ENCODE measurements at regions not wholly inside any gene's neighbourhood (a gene's known extent, or its start where the extent isn't known, plus 50 kb on each side); places are given as distances from the start of the nearest gene placed in this dataset.

DNA sequence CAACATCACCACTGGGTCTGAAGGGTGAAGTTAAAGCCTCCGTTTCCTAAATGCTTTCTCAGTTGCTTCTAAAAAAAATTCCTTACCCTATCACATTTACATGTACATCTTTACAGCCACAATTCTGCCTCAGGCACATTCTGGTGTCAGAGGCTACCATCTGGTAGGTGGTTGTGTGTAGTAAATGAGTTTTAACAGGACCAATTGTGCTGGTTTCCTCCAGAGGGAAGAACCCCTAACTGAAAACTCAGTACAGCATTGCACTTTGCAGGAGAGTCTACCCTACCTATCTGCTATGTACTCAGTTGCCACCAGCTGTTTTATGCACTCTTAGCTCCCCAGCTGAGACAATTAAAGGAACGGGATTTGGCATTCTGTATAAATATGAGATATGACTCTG, 1576.5 kb downstream of the PCDH9 start:
- TF ChIP-seq YY1 (IDR thresholded peaks at IDR 0.05; ENCODE audit: low read depth) (no peak), EP300 (IDR thresholded peaks at IDR 0.05; ENCODE audit: borderline replicate concordance) (no peak), EGR1 (IDR thresholded peaks at IDR 0.05) (no peak), CEBPB (IDR thresholded peaks at IDR 0.05) (no peak), RAD21 (IDR thresholded peaks at IDR 0.05; ENCODE audit: low read depth) (no peak), TCF12 (IDR thresholded peaks at IDR 0.05; ENCODE audit: low read depth) (no peak), TAF1 (IDR thresholded peaks at IDR 0.05; ENCODE audit: low read depth) (no peak), MAX (IDR thresholded peaks at IDR 0.05) (no peak), CREB1 (IDR thresholded peaks at IDR 0.05; ENCODE audit: low read depth) (no peak), TEAD4 (IDR thresholded peaks at IDR 0.05) (no peak), NFIC (IDR thresholded peaks at IDR 0.05) (no peak), FOXM1 (IDR thresholded peaks at IDR 0.05; ENCODE audit: borderline replicate concordance, low read depth) (no peak), ZBTB7A (IDR thresholded peaks at IDR 0.05; ENCODE audit: low read depth) (no peak)
- TF ChIP-seq, protein P1, sequence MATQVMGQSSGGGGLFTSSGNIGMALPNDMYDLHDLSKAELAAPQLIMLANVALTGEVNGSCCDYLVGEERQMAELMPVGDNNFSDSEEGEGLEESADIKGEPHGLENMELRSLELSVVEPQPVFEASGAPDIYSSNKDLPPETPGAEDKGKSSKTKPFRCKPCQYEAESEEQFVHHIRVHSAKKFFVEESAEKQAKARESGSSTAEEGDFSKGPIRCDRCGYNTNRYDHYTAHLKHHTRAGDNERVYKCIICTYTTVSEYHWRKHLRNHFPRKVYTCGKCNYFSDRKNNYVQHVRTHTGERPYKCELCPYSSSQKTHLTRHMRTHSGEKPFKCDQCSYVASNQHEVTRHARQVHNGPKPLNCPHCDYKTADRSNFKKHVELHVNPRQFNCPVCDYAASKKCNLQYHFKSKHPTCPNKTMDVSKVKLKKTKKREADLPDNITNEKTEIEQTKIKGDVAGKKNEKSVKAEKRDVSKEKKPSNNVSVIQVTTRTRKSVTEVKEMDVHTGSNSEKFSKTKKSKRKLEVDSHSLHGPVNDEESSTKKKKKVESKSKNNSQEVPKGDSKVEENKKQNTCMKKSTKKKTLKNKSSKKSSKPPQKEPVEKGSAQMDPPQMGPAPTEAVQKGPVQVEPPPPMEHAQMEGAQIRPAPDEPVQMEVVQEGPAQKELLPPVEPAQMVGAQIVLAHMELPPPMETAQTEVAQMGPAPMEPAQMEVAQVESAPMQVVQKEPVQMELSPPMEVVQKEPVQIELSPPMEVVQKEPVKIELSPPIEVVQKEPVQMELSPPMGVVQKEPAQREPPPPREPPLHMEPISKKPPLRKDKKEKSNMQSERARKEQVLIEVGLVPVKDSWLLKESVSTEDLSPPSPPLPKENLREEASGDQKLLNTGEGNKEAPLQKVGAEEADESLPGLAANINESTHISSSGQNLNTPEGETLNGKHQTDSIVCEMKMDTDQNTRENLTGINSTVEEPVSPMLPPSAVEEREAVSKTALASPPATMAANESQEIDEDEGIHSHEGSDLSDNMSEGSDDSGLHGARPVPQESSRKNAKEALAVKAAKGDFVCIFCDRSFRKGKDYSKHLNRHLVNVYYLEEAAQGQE (IDR thresholded peaks at IDR 0.05; ENCODE audit: low read depth): no peak
